CD4-positive, alpha-beta T cell treated with Interleukin-15 for 1 hour (primary cell): ENCODE measurements at regions not wholly inside any gene's neighbourhood (a gene's known extent, or its start where the extent isn't known, plus 50 kb on each side); places are given as distances from the start of the nearest gene placed in this dataset.

Experiments
- DNase-seq: peaks from one replicate; pipeline ENCODE4 v3.0.0-alpha.2; 2020

DNA sequence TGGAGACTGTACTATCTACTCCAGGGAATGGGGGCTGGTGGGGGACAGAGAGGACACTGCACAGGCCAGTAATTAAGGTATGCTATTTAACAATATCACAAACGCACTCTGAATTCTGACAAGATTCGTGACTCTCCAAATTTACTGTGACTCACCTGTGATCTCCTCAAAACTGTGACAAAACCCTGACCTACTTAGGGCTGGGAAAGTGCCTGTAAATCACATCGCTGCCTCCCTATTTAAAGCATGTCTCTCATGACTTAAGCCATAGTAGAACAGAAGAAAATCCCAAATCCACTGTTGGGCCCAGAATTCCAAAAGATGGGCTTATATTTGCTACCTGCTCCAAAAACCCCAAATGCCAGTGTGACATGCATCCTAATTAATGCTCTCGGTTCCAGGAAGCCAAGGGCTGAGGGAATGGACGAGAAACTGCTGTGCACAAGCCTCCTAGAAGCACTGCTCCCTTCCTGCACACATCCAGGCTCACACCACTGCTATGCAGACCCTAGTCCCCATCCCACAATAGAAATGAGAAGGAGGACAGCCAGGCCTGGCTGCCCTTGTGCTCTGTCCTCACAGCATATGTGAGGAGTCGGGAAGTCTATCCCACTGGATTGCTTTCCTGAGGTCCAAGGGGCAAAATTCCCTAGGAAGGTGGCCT is 187.7 kb upstream of the CHRNA7 start:
- no peak for DNase-seq

- no peak for DNase-seq
Measured at GRCh38 chr15:31843426-31844055, 186.8 kb upstream of the CHRNA7 start.

GRCh38 chr15:31845791-31846190 is 184.5 kb upstream of the CHRNA7 start:
- DNase-seq, result no peak

DNA sequence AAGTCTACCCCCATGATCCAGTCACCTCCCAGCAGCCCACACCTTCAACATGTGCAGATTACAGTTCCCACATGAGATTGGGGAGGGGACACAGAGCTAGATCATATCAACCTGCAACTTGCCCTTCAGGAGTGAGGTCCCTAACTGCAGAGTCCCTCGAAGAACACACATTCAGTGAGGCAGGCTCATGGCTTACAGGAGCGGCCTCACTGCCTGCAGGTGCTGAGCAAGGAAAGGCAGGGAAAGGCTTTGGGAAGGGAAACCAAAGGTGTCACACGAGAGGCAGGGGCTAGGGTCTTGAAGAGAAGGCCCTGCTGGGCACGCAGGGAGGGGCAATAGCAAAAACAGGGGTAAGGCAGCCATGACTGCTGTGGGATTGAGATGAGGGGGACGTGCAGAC is 182.4 kb upstream of the CHRNA7 start:
- no peak for DNase-seq

DNA sequence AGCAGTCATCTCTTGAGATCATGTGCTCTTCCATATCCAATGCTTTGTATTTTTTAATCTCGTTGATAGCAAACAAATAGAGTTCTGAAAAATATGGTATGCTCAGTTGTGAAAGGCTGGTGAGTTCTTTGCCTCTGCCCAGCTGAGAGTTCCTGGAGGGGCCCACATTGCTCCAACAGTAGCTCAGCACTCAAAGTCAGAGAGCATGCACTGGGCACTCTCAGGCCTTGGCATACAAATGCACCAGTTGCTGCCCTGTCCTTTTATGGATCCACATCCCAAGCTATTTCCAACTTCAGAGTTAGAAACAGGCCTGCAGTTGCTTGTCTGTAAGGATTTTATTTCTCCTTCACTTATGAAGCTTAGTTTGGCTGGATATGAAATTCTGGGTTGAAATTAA is 181.7 kb upstream of the CHRNA7 start:
- DNase-seq, result no peak

DNA sequence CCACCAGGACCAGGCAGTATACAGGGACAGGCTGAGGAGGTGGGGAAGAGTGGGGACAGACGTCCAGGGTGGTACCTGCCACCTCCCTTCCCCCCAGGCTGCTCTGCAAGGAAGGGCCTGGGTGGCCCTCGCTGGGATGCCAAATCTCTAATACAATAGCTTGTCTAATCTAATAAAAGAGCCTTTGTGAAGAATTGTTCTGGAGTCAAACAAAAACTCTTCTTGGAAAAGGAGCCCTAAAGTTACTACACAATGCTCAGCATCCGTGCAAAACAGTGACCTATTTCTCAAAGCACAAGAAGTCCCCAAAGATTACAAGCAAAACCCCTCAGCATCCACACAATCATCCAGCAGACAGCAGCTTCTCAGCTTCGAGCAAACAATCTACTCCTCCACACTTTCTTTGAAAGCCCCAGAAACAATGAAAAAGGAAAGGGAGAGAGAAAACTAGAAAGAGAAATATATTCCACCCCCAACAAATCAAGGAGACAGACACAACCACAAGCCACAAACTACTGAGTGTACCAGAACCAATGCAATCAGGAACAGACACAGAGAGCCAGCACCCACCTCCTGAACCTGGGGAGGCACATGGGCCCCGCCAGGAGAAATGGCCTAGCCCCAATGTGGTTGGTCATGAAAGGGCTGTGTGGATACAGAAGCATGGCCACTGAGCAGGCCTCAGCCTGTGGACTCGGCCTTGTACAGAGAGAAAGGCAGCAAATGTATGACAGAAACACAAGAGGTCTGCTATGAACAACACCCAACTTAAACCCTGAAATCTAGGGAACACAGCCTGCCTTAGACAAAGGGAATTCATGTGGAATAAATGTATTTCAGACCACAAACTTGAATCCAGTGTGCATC is 177.1 kb upstream of the CHRNA7 start:
- DNase-seq, result no peak

DNA sequence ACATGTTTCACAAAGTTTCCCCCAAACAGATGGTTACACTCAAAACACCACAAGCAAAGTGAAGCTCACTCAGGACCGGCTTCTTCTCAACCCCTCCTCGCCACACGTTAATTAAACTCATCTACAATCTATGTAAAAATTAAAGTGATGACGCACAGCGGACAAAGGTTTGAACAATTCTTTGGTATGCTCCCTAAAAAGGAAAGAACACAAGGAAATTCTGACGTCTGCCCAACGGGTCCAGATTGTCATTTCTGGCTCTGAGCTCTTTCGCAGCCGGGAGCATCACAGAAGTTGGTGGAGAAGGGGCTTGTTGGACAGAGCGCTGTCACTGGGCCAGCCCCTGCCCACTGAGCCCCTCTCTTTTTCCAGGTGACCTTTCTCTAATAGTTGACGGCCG is 173.7 kb upstream of the CHRNA7 start:
- DNase-seq, result no peak

DNA sequence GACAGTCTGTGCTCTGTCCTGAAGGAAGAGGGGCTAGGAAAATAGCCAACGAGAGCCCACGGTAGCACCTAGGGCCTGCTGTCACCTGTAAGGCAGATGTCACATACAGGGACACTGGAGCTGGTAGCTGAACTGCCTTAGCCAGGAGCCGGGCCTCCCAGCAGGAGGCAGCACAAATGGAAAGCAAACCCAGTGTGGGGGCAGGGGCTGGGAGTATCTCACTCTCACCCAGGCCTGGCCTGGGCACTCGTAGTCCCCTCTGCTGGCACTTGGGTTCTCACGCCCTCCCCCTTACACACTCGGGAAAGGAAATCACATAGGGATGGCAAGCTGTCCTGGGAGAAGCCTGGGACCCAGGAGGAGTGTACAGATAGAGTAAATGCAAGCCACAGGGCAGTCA is 173.1 kb upstream of the CHRNA7 start:
- no peak for DNase-seq

- no peak for DNase-seq
Measured at GRCh38 chr15:31858026-31858425, 172.3 kb upstream of the CHRNA7 start.

DNA sequence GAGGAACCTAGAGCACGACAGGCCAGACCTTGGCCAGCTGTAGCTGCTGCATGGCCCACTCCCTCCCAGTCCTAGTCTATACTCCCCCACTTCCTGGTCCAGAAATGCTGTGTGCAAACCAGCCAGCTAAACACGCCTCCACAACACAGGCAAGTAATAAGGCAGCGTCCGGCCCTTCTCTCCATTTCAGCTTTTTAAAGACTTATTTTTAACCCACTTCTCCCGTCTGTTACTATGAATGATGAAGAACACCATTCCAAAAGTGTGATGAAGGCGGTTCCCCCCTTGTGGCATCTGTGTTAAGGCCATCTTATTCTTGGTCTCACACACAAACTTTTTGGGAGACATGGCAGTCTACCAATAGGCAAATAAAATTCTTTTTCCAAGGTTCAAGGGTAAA is 164.1 kb upstream of the CHRNA7 start:
- DNase-seq, result no peak

DNA sequence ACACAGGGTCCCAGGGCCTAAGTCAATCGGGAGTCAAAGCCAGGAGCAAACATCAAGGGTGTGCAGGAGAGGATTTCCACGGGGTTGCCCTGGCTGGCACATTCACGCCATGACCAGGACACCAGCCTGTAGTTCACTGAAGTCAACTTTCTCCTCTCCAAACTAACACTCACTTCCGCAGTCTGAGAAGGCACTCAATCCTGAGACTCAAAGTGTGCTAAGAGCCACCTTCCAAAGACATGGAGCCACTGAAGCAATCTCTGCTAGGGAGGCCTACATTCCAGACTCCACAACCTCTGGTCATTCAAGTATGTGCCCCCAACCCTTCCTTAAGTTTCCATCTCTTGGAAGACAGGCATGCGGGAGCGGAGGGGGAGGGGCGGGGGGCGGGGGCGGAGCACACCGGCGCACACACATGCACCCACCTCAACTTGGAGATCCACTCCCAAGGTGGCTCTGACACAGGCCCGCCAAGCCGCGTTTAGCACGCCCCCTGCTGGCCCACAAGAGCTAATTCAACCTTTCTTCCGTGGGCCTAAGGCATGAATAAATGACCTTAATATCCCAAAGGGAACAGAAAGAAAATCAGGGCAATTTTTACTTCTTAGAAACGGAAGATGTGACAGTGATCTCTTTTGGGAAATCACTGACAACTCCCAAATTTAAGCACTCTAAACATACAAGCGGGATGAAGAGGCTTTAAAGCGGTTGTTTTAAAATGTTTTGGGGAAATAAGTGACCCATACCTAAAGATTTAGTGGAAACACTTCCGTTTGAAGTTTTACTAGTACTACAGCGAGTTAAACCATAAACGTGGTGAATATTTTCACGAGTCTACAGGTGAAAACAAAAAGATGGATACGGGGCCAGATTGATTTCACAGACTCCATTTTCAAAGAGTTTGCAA is 162.5 kb upstream of the CHRNA7 start:
- DNase-seq, result peak; percentile 48

DNA sequence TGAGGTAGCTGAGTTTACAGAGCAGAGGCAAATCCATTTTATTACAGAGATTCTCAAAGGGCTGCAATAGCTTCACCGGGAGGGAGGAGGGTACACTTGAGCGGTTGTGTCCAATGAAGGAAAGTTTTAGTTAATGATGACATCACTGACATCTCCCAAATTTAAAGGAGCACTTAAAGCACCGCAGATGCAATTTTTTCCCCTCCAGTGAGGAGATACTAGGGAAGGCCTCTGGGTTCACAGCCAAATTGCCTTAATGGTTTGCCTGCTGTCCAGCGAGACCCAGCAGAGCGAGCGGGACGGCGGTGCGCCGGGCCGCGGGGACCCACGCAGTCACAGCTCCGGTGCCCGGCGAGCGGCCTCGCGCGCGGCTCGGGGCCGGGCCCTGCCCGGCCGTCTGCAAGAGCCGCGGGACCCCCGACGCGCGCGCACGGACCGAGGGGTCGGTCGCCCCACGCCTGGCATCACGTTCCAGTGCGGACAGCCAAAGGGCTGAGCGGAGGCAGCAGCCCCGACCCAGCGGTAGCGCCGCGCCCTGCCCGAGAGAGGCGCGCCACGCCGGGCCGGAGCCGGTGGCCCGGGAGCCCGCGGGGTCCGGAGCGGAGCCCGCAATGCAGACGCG is 160.5 kb upstream of the CHRNA7 start:
- no peak for DNase-seq

DNA sequence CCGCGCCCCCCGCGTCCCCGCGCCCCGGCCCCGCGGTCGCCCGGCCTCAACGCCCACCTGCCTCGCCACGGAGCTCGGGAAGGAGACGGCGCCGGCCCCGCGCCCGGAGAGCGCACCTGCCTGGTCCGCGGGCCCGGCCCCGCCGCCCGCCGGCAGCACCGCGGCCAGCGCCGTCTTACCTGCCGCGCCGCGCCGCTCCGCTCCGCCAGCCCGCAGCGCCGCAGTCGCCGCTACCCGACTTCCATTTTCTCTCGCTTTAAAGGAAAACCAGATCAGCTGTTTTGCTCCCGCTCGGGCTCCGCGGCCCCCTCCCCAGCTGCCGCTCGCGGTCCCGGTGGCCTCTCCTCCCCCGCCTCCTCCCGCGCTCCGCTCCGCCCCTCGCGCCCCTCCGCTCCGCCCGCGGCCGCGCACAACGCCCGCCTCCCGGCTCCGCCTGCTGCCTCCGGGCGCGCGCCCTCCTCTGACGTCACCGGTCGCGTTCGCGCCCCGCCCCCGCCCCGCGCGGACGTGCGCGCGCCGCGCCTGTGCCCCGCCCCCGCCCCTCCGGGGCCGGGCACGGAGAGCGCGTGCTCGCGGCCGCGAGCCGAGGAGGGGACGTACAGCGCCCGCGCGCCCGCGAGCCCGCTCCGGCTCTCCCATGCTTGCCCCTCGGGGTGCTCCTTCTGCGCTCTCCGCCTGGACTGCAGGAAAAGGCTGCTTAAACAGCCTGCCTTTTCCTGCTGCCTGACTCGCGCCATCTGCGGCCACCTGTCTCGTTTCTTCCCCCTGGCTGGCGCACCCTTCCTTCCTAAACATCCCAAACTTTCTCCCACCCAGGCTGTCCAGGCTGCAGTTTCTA is 159.8 kb upstream of the CHRNA7 start, which contains the start of gene OTUD7A:
TSS of gene OTUD7A (minus strand) at position 346 of the 838 bp plus-strand sequence.
- DNase-seq, result peak; percentile 83

- DNase-seq, result no peak
Measured at GRCh38 chr15:31871166-31871886, 159.0 kb upstream of the CHRNA7 start.

- no peak for DNase-seq
Measured at GRCh38 chr15:31871887-31872281, 158.4 kb upstream of the CHRNA7 start.

DNA sequence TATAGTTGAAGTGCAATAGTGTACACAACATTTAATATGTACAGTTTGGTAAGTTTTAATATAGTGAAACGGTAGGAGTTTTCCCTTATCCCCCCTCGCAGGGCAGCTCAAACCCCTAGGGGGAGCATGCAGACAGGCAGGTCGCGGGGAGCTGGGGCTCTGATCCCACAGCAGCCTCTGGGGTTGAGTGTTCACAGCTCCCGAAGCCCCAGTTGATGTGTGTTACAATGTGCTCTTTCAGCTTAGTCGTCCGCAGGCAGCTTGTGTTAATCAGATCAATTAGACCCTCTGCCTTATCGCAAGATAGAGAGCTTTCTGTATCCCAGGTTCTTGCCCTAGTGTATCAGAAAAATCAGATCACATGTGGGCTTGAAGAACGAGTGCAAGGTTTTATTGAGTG is 143.1 kb upstream of the CHRNA7 start:
- DNase-seq, result no peak

- no peak for DNase-seq
Measured at GRCh38 chr15:31892513-31892912, 137.8 kb upstream of the CHRNA7 start.

DNA sequence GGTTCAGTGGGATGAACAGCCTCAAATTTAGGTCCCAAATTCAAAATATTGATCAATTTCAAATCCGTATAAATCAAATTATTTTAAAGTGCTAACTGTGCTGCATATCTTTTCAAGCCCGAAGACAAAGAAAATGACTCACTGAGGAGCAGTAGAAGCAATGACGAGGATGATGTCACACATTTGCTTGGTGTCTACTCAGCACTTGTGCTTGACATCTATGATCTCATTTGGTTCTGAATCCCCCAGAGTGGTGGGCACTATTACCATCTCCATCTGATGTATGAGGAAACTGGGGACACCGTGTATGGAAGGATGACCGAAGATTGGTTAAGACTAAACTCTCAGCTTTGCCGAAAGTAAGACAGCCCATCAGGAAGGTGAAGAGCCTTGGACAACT is 136.5 kb upstream of the CHRNA7 start:
- no peak for DNase-seq

DNA sequence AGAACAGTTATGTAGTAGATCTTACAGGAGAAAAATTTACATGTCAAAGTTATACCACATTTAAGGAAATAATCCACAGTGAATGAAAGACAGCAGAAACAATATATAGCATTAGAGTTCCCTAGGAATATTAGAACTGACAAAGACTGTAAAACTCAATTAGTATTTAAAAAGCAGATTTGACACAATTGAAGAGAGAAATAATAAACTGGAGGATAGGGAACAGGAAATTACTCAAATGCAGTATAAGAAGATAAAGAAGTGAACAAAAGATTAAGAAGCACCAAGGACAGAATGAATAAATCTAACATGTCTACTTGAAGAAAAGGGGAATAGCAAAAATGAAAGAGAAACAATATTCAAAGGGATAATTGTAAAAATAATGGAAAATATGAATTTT is 132.6 kb upstream of the CHRNA7 start:
- DNase-seq, result no peak

DNA sequence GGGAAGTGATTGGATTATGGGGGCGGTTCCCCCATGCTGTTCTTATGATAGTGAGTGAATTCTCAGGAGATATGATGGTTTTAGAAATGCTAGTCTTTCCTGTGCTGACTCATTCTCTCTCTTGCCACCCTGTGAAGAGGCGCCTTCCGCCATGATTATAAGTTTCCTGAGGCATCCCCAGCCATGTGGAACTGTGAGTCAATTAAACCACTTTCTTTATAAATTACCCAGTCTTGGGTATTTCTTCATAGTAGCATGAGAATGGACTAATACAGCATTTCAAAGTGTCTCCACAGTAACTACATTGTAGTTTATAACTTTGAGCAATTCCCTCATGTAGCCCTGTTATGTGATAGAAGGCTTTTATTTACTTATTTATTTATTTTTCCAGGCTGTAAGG is 128.8 kb upstream of the CHRNA7 start:
- DNase-seq, result no peak

GRCh38 chr15:31905054-31905453 is 125.3 kb upstream of the CHRNA7 start:
- DNase-seq, result no peak
